ENCODE measurements at regions not wholly inside any gene's neighbourhood (a gene's known extent, or its start where the extent isn't known, plus 50 kb on each side); places are given as distances from the start of the nearest gene placed in this dataset.

DNA sequence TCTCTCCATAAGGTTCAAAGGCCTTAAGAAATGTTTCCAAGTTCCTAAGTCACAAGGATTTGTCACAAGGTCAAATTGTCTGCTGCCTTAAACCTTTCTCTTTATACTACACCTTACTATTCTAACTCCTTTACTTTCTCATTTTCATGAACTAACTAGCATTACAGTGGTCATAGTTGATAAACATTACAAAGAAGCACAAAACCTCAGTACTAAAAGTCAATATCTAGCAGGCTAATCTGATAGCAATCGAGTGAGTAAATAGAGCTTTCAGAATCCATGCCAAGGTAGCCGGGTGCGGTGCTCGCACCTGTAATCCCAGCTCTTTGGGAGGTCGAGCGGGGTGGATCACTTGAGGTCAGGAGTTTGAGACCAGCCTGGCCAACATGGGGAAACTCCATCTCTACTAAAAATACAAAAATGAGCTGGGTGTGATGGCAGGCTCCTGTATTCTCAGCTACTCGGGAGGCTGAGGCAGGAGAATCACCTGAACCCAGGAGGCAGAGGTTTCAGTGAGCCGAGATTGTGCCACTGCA lies 510.0 kb downstream of the GBA3 start:
- Histone ChIP-seq H3K4me3 (no peak overlapping the region), H3K4me1 (no peaks in the 10 kb centered on the region), H3K36me3 (no peaks in the 10 kb centered on the region), H3K27me3 (no peaks in the 10 kb centered on the region), H3K9me3 (no peaks in the 10 kb centered on the region), H3K27ac (no peak overlapping the region)
- intact Hi-C loops (cut with DNase I), result no loop called here
- WGBS (ENCODE audit: insufficient coverage, low coverage, low lambda C conversion rate, missing lambda C conversion rate), result 20% methylated on average over 6 of the region's 8 CpGs
- TF ChIP-seq POLR2A (IDR thresholded peaks at IDR 0.05), result no peak
- TF ChIP-seq, protein P1, sequence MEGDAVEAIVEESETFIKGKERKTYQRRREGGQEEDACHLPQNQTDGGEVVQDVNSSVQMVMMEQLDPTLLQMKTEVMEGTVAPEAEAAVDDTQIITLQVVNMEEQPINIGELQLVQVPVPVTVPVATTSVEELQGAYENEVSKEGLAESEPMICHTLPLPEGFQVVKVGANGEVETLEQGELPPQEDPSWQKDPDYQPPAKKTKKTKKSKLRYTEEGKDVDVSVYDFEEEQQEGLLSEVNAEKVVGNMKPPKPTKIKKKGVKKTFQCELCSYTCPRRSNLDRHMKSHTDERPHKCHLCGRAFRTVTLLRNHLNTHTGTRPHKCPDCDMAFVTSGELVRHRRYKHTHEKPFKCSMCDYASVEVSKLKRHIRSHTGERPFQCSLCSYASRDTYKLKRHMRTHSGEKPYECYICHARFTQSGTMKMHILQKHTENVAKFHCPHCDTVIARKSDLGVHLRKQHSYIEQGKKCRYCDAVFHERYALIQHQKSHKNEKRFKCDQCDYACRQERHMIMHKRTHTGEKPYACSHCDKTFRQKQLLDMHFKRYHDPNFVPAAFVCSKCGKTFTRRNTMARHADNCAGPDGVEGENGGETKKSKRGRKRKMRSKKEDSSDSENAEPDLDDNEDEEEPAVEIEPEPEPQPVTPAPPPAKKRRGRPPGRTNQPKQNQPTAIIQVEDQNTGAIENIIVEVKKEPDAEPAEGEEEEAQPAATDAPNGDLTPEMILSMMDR (IDR thresholded peaks at IDR 0.05), result no peak
- DNase-seq, result no peak
- peak in 3 of 4 donors; percentile 16 to 47 (median 47) for ATAC-seq

DNA sequence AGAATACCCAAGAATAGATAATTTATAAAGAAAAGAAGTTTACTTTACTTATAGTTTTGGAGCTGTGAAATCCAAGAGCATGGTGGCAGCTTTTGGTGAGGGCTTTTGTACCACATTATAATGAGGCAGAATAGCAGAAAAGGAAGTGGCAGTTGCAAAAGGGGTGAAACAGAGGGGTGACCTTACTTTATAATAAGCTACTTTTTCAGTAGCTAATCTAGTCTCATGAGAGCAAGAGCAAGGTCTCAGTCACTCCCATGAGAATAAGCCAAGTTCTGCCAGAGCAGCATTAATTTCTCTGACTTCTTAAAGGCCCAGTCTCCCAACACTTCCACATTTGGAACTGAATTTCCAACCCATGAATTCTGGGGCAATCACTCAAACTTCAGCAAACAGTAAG lies 502.0 kb downstream of the GBA3 start:
- no peaks in the 10 kb centered on the region for H3K4me1 ChIP-seq
- intact Hi-C loops (cut with DNase I), result no loop called here
- no peak for TF ChIP-seq POLR2A (IDR thresholded peaks at IDR 0.05)
- TF ChIP-seq, protein P1 (IDR thresholded peaks at IDR 0.05), result no peak

DNA sequence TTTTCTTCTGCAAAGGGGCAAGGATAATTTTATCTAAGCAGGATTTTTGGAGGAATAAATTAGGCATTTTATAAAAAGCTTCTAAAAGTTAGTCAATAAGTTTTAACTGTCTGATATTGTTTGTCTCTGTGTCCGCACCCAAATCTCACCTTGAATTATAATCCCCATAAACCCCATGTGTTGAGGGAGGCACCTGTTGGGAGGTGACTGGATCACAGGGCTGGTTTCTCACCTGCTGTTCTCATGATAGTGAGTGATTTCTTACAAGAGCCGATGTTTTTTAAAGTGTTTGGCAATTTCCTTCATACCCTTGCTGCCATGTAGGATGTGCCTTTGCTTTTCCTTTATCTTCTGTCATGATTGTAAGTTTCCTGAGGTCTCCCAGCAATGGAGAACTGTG lies 481.4 kb downstream of the GBA3 start:
- Histone ChIP-seq H3K4me1 (no peaks in the 10 kb centered on the region), H3K4me3 (no peak overlapping the region), H3K27ac (no peak overlapping the region), H3K27me3 (no peaks in the 10 kb centered on the region), H3K9me3 (no peaks in the 10 kb centered on the region), H3K36me3 (no peaks in the 10 kb centered on the region)
- ATAC-seq (no peak), DNase-seq (no peak)
- 60% methylated on average over 2 of the region's 2 CpGs for WGBS (ENCODE audit: insufficient coverage, low coverage, low lambda C conversion rate, missing lambda C conversion rate)
- intact Hi-C loops (cut with DNase I), result no loop called here
- TF ChIP-seq POLR2A (IDR thresholded peaks at IDR 0.05), result no peak
- TF ChIP-seq, protein P1 (IDR thresholded peaks at IDR 0.05), result no peak

More for the DNA sequence above, 502.0 kb downstream of the GBA3 start:
- H3K27me3 ChIP-seq, result no peaks in the 10 kb centered on the region
- H3K9me3 ChIP-seq, result no peaks in the 10 kb centered on the region
- ATAC-seq (no peak), DNase-seq (no peak)
- no peaks in the 10 kb centered on the region for H3K36me3 ChIP-seq
- H3K27ac ChIP-seq, result no peak overlapping the region
- no peak overlapping the region for H3K4me3 ChIP-seq

DNA sequence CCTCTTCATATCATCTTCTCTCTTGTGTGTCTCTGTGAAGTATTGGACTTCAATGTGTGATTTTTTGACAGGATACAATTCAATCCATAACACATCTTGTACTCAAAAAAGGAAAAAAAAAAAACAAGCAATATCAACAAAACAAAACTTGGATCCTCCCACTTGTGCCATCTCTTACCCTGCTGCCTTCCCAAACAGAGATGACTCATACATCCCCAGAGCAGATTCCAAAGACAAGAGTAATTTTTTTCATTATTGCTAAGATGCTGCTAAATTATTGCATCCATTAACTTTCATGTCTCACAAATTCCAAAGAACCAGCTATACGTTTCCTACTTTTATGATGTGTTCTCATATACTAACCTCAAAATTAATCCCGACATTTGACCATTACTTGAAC lies 479.2 kb downstream of the GBA3 start:
- TF ChIP-seq, protein P1 (IDR thresholded peaks at IDR 0.05), result no peak
- TF ChIP-seq POLR2A (IDR thresholded peaks at IDR 0.05), result no peak
- no peak for ATAC-seq
- no peaks in the 10 kb centered on the region for H3K36me3 ChIP-seq
- H3K27me3 ChIP-seq, result no peaks in the 10 kb centered on the region
- no peaks in the 10 kb centered on the region for H3K9me3 ChIP-seq
- no peak for DNase-seq
- WGBS (ENCODE audit: insufficient coverage, low coverage, low lambda C conversion rate, missing lambda C conversion rate), result 41% methylated on average over 2 of the region's 2 CpGs
- no peak overlapping the region for H3K27ac ChIP-seq
- H3K4me3 ChIP-seq, result no peak overlapping the region
- intact Hi-C loops (cut with DNase I), result no loop called here
- no peaks in the 10 kb centered on the region for H3K4me1 ChIP-seq
